ENCODE measurements at regions not wholly inside any gene's neighbourhood (a gene's known extent, or its start where the extent isn't known, plus 50 kb on each side); places are given as distances from the start of the nearest gene placed in this dataset.
"Not testable (repeated sequence)": the region's sequence is repeated elsewhere in the genome, so short reads cannot be mapped to it uniquely, and the experiment has no call there.

DNA sequence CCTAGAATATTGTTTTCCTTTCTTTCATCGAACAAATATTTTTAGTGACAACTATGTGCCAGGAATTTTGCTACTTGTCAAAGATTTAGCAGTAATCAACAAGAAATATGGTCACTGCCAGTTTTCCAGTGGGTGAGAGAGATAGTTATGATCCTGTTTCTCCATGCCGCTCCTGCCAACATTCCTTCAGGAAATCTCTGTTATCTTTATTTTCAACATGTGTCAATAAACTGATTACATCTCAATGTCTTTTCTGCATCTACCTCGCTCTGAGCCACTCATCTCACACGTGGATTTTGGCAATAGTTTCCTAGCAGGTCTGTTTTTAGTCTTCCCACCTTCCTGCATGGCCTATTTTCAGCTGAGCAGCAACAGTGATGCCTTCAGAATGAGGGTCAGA is 650.0 kb upstream of the STXBP6 start:
- no peak for DNase-seq

GRCh38 chr14:25698111-25698510 is 648.2 kb upstream of the STXBP6 start:
- no peak for DNase-seq

DNA sequence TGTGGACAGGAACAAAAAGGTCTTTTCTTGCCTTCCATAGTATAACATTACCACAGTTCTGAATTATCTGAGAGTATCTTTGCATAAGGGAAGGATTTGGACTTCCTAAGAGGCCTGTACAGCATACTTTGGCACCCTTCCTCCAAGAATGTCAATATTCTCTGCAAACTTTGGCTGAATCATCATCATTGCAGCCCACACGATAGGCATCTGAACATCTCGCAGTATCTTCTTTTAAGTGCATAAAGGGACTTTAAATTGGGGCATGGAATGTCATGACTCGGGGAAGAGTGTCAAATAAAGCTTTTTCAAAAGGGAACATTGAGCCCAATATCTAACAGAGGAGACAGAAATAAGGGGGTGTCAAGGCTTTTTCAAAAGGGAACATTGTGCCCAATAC is 646.2 kb upstream of the STXBP6 start:
- no peak for DNase-seq

GRCh38 chr14:25685004-25685403 is 635.1 kb upstream of the STXBP6 start:
- DNase-seq: no peak

- DNase-seq: no peak
Measured at GRCh38 chr14:25680934-25681333, 631.0 kb upstream of the STXBP6 start.

- not testable (repeated sequence) for DNase-seq
Measured at GRCh38 chr14:25680511-25680910, 630.6 kb upstream of the STXBP6 start.

DNA sequence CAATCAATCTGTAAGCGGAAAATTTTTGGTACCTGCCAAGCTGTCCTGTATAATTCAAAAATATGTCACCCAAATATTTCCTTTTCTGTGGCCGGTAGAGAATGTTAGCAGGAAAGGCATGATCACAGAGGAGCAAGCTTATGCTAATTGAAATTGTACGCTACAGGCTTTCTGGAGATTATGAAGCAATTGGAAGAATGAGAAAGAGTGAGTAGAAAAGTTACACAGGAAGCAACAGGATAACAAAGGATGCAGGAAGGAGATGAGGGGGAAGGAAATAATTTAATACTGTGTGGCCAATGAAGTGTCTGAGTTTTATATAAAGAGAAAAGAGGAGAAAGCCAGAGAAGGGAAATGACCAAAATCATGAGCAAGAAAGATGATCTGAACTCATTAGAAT is 627.2 kb upstream of the STXBP6 start:
- DNase-seq: no peak

GRCh38 chr14:25667387-25667786 is 617.4 kb upstream of the STXBP6 start:
- DNase-seq: no peak

GRCh38 chr14:25666877-25667276 is 616.9 kb upstream of the STXBP6 start:
- DNase-seq: no peak

DNA sequence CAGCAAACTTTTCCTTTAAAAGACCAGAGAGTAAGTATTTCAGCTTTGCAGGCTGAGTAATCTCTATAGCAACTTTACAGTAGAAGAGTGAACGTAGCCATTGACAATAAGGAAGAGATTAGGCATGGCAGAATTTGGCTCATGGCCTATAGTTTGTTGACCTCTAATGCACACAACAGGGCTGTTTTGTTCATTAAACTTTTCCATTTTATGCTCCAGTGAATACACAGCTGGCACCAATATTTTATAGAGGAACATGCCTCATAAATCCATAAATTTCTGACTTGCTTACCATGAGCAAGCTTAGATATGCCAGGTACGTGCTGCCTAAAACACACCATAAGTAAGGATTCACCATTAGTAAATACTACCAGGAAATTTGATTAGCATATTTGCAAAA is 609.0 kb upstream of the STXBP6 start:
- DNase-seq: no peak

DNA sequence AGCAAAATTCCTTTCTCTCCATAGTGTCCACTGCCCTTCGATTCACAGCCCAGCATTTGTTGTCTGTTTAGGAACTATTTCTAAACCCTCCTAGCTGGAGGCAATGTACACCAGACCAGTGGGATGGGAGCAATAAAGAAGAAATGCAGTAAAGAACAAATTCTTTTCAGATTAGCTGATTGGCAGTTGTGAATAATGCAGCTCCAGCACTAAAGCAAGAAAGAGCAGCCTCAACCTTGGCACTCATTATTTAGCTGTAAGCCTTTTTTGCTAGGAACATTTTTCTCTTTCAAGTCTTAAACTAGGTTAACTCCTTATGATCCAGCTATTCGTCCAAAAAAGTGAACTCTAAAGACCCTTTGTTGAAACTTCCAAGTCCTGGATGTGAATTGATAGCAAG is 580.5 kb upstream of the STXBP6 start:
- DNase-seq: no peak

DNA sequence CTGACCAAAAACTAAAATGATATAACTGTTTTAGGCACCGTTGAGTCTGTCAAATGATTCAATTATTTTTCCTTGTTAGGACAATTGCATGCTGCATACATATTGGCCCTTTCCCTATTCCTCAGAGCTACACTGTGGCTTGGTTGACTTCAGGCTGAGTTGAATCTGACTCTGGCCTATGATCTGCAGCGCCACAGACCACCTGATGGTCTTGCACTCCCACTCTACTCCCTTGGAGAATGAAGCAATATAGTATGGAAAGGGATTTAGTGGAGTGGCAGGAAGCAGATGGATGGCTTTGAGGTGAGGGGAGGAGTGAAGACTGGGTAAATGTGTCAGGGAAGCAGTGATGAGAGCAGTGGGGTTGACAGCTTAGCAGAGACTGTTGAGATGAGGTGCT is 579.0 kb upstream of the STXBP6 start:
- no peak for DNase-seq

GRCh38 chr14:25628390-25628789 is 578.4 kb upstream of the STXBP6 start:
- no peak for DNase-seq

DNA sequence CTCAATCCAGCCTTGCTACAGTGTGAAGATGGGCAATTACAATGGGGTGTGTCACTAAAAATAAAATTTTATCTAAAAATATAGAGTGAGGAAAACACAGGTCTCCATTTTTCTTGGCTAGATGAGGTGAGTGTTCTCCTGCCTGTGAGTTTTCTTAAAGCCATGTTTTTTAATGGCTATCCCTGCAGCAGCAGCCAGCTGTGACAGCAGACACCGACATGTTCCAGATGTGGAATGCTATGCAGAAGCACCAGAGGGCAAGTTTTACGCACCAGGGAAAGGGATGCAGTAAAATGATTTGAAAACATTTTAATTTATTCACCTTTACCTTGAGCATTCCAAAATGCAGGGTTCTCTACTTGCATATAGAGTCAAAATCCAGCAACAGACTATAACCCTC is 577.0 kb upstream of the STXBP6 start:
- no peak for DNase-seq

DNA sequence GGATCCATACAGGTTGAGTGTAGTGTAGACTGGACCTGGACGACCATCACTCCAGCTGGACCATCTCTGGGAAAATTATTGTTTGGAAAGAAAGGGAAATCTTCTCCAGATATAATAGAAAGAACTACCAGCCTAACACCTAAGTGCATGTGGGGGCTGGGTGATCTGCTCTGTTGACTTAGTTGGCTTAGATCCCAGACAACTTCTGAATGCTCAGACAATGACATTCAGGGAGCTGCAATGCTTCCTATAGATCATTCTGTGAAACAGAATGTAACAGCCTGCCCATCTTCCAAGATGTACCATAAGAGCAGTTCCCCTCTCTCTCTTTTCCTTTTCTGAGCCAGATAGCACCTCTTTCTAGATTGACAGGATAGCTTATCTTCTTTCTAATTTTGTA is 572.8 kb upstream of the STXBP6 start:
- no peak for DNase-seq

- DNase-seq: no peak
Measured at GRCh38 chr14:25620515-25620914, 570.6 kb upstream of the STXBP6 start.

GRCh38 chr14:25615174-25615573 is 565.2 kb upstream of the STXBP6 start:
- no peak for DNase-seq

DNA sequence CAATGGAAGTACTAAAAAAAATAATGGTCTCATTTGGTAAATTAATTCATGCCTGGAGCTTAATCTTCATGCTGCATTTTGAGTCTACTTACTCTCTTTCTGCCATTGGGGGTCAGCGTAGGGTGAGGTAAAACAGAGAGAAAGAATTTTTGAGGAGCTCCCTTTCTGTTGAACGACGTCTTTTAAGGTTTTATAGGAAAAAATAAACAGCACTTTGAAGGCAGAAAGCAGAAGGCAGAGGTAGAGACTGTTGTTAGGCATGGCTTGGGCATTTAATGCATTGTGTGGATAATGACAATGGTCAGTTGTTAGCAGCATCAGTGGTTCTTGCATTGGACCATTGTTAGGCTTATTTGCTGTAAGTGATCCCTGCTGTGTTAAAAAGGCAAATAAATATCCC is 557.2 kb upstream of the STXBP6 start:
- no peak for DNase-seq

GRCh38 chr14:25602106-25602505 is 552.2 kb upstream of the STXBP6 start:
- no peak for DNase-seq

DNA sequence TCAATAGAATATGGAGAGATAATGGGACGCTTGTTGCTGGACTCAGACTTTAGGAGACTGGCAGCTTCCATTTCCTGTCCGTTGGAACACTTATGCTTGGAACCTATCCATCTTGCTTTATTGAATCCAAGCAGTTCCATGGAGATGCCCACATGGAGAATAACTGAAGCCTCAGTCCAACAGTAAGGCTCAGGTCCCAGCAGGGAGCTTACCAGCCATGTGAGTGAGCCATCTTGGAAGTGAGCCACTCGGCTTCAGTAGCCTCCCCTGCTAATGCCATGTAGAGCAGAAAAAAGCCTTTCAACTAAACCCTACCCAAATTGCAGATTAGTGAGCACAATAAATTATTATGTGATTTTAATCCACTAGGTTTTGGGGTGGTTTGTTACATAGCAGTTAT is 538.8 kb upstream of the STXBP6 start:
- DNase-seq: no peak

GRCh38 chr14:25574628-25575325 is 524.8 kb upstream of the STXBP6 start:
- no peak for DNase-seq

DNA sequence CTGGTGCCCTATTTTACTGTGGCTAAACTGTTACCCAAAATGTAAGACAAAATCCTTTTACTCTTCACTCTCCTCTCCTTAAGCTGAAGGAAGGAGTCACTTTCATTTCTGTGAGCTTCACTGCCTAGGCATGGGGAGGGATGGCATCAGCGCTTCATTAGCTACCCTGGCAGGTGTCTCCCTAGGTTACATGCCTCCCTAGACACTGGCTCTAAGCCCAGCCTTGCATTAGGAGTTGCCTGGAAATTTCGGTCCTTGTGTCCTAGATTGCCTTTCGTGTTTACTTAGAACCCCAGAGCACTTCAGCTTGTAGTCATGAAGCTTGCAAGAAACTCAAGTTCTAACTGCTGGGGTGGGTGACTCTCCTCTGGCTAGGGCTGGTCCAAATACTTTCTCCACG is 520.5 kb upstream of the STXBP6 start:
- DNase-seq: no peak

DNA sequence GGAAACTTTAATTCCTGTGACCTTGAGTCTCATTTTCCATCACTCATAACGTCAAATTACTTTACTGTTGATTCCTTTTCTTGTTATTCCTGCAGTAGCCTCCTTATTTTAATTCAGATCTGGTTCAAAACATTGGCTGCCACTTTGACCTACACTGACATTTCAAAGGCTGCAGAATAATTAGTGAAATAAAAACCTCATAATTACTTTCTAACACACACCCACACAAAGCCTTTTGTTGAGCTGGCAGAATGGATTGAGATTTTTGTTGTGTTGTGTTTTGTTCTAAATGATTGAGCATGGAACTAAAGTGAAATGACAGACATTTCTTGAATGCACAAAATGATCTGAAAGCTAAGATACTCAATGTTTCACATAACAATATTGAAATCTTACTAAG is 507.5 kb upstream of the STXBP6 start:
- DNase-seq: no peak

DNA sequence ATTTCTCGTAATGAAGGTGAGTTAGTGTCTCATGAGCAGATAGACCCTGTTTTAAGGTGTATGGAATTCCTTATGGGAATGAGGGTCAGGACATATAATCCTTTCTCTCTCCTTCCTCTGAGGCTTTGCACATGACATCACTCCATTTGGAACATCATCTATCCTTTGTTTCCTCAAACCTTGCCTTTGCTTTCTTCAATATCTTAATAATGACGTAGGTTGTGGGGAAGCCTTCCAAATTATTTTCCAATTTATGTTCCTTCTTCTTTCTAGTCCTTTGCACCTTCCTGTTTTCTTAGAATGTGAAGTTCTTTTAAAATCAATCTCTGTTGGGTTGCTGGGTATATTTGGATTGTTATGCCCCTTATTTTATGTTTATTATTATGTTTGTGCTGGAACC is 502.9 kb upstream of the STXBP6 start:
- DNase-seq: no peak

DNA sequence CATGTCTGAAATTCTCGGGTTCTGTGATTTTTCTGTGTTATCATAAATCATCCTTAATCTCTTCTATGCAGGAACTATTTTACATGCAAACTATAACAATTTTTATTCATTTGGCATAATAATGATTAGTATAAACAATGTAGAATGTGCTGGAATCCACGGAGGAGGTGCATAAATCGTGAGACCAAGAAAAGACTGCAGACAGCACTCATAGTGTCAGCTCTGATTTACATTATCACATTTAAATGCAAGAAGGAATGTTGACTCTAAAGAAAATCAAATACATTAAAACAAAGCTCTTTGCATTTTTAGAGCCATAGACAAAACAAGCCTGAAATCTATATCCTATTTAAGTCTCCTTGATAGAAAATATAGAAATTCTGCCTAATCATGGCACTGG is 501.7 kb upstream of the STXBP6 start:
- no peak for DNase-seq

GRCh38 chr14:25546826-25547225 is 496.9 kb upstream of the STXBP6 start:
- DNase-seq: no peak

All from activated naive CD4-positive, alpha-beta T cell treated with Interleukin-2 at 50 U/mL for 16 hours (primary cell).